ENCODE measurements at regions not wholly inside any gene's neighbourhood (a gene's known extent, or its start where the extent isn't known, plus 50 kb on each side); places are given as distances from the start of the nearest gene placed in this dataset.

- TF ChIP-seq POLR2A (IDR thresholded peaks at IDR 0.05): no peak
- TF ChIP-seq CTCF (IDR thresholded peaks at IDR 0.05 in 4 of 5, conservative IDR thresholded peaks at IDR 0.05 in 1 of 5): no peak
Measured at GRCh38 chr18:22278798-22279197, 109.4 kb downstream of the GATA6 start.
